Adipocyte (in vitro differentiated cells): ENCODE measurements at regions not wholly inside any gene's neighbourhood (a gene's known extent, or its start where the extent isn't known, plus 50 kb on each side); places are given as distances from the start of the nearest gene placed in this dataset.

ENCODE experiments used
- DNase-seq: peaks from one replicate; pipeline ENCODE4 v3.0.0-alpha.2; 2015; ENCODE audit warnings: low read depth
- H3K27me3 ChIP-seq: replicated peaks from 2 replicates; pipeline ENCODE4 v1.7.0; 2013; ENCODE audit warnings: mild to moderate bottlenecking, low read length, moderate library complexity; ENCODE audit not compliant: control insufficient read depth, insufficient read depth
- H3K36me3 ChIP-seq: 2 replicates; pipeline ENCODE4 v1.7.0; 2013; ENCODE audit warnings: low read length, mild to moderate bottlenecking, moderate library complexity; ENCODE audit not compliant: control insufficient read depth, insufficient read depth, severe bottlenecking
- H3K4me1 ChIP-seq: 2 replicates; pipeline ENCODE4 v1.7.0; 2013; ENCODE audit warnings: mild to moderate bottlenecking, low read length, moderate library complexity; ENCODE audit not compliant: control insufficient read depth, insufficient read depth
- H3K4me3 ChIP-seq: 2 replicates; pipeline ENCODE4 v1.7.0; 2013; ENCODE audit warnings: mild to moderate bottlenecking, low read length, moderate library complexity
- H3K9ac ChIP-seq: 2 replicates; pipeline ENCODE4 v1.7.0; 2013; ENCODE audit warnings: mild to moderate bottlenecking, low read length, moderate library complexity
- H3K9me3 ChIP-seq: 2 replicates; pipeline ENCODE4 v1.7.0; 2013; ENCODE audit warnings: mild to moderate bottlenecking, low read length, moderate library complexity; ENCODE audit not compliant: control insufficient read depth

- Histone ChIP-seq H3K27me3 (peaks cover 27% of the 10 kb centered on the region), H3K4me3 (no peak overlapping the region), H3K9me3 (no peaks in the 10 kb centered on the region), H3K36me3 (no peaks in the 10 kb centered on the region), H3K9ac (no peak overlapping the region), H3K4me1 (peaks cover 9% of the 10 kb centered on the region)
- DNase-seq: no peak
Observed at GRCh38 chr12:131491916-131492490, 218.9 kb upstream of the SFSWAP start.

GRCh38 chr12:131493068-131493826 lies 217.6 kb upstream of the SFSWAP start:
- DNase-seq: no peak
- no peaks in the 10 kb centered on the region for H3K9me3 ChIP-seq
- H3K4me1 ChIP-seq: no peaks in the 10 kb centered on the region
- peaks cover 33% of the 10 kb centered on the region for H3K27me3 ChIP-seq
- H3K36me3 ChIP-seq: no peaks in the 10 kb centered on the region
- no peak overlapping the region for H3K9ac ChIP-seq
- no peak overlapping the region for H3K4me3 ChIP-seq

- Histone ChIP-seq H3K4me1 (peaks cover 5% of the 10 kb centered on the region), H3K27me3 (peaks cover 28% of the 10 kb centered on the region), H3K36me3 (no peaks in the 10 kb centered on the region), H3K9ac (no peak overlapping the region), H3K9me3 (no peaks in the 10 kb centered on the region), H3K4me3 (no peak overlapping the region)
- DNase-seq: no peak
Observed at GRCh38 chr12:131494216-131494615, 216.7 kb upstream of the SFSWAP start.

DNA sequence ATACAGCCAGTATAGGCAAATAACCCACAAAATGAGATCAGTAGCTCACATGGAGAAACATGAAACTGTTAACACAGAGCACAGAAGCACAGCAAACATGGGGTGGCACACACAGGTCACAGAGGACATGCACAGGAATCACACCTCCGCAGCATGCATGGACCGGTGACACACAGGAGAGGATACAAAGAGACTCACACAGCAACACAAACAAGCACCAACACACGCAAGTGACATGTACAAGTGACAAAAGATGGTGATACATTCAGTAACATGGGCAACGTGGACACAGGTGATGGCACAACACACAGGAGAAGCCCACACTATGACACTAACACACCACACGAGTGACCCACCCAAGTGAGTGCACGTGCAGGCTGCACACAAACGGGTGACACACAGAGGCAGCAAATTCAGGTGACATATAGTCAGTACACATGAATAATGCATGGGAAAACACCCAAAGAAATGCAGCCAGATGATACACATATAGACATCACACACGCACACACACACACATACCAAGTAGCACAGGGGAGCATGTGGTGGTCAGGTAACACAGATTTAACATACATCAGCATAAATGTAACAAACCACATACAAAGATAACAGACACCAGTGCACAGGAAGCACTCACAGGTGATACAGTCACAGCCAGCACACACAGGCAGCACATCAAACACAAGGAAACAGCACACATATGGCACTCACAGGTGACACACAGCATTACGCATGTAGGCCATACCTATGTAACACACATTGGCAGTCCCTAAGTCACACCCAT lies 216.0 kb upstream of the SFSWAP start:
- no peak for DNase-seq
- Histone ChIP-seq H3K36me3 (no peaks in the 10 kb centered on the region), H3K9ac (no peak overlapping the region)

DNA sequence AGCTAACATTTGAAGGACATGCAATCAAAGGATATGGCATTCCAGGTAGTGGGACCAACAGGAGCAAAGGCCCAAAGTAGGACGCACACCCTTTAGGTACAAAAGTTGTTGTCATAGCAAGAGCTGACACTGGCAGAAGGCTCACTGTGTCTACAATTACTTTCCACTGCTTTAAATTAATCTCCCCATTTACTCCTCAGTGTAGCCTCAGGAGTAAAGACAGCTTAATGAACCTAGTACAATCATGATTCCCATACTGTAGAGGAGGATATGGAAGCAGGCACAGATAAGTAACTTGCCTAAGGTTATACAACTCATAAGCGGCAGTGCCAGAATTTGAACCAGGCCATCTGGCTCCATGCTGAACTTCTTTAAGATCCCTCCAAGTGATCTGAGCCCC lies 212.9 kb upstream of the SFSWAP start:
- no peak for DNase-seq
- Histone ChIP-seq H3K36me3 (no peaks in the 10 kb centered on the region), H3K4me3 (no peak overlapping the region), H3K4me1 (peaks cover 10% of the 10 kb centered on the region), H3K9me3 (no peaks in the 10 kb centered on the region), H3K27me3 (peaks cover 21% of the 10 kb centered on the region), H3K9ac (no peak overlapping the region)

More for the DNA sequence above, 216.0 kb upstream of the SFSWAP start:
- no peaks in the 10 kb centered on the region for H3K9me3 ChIP-seq
- peaks cover 10% of the 10 kb centered on the region for H3K4me1 ChIP-seq
- peaks cover 21% of the 10 kb centered on the region for H3K27me3 ChIP-seq
- H3K4me3 ChIP-seq: no peak overlapping the region

DNA sequence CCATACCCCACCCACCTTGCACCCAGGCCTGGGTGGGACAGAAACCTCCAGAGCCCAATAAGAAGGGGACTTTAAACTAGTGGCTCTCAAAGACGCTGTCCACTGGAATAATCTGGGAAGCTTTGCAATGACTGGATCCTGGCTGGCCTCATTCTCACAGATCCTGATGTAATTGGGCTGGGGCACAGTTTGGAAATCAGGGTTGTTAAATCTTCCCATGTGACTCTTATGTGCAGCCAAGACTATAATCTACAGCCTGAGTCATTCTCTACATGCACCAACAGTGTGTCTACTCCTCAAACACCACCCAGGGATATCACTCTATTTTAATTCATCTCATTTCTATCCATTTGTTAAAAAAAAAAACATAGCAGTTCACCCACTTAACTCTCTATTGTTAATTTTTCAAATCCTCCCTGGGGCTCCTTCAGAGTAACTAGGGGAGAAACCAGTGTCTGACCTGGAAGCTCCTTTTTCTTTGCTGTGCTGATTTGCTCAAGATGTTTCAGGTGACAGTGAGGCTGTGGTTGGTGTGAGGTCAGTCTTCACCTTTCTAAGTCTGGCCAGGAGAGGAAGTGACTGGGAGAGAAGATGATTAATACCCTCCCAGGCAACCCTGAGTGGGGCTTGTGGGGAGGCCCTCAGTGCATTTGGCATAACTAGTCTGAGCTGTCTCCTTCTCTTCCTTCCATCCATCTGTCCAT lies 211.6 kb upstream of the SFSWAP start:
- H3K36me3 ChIP-seq: no peaks in the 10 kb centered on the region
- DNase-seq: no peak
- peaks cover 21% of the 10 kb centered on the region for H3K27me3 ChIP-seq
- no peak overlapping the region for H3K9ac ChIP-seq
- H3K4me1 ChIP-seq: peaks cover 10% of the 10 kb centered on the region
- H3K4me3 ChIP-seq: no peak overlapping the region
- no peaks in the 10 kb centered on the region for H3K9me3 ChIP-seq

DNA sequence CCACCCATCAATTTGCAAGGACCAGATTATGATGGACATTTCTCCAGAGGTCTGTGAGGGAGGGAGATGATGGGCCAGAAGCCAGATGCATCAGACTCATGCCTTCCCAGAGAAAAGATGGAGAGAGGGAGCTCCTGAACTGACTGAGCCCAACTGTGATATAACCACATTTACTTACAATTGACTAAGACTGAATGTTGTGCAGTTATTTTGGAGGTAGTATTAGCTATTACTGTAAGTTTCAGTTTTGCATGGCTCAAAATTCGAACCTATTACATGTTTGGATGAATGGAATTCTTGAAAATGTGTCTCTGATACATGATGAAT lies 211.1 kb upstream of the SFSWAP start:
- no peak for DNase-seq
- Histone ChIP-seq H3K4me3 (no peak overlapping the region), H3K4me1 (peaks cover 10% of the 10 kb centered on the region)

DNA sequence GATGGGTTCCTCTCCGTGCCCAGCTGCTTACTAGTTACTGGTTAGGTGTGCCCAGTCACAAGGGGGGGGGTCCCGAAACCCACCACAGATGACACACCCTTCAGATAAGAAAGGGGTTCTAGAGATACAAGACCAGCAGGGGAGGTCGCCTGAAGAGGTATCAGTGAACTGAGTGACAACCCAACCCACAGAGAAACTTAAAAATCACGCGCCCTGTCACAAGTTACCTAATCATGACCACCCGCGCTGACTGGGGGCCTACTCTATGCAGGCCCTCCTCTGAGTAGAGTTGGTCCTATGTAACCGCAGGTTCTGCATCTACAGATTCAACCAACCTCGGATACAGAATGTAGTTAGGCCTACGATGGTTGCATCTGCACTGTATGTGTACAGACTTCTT lies 210.3 kb upstream of the SFSWAP start:
- Histone ChIP-seq H3K4me1 (peaks cover 10% of the 10 kb centered on the region), H3K36me3 (no peaks in the 10 kb centered on the region), H3K4me3 (no peak overlapping the region), H3K9ac (no peak overlapping the region), H3K27me3 (peaks cover 13% of the 10 kb centered on the region), H3K9me3 (no peaks in the 10 kb centered on the region)
- DNase-seq: no peak

More for the DNA sequence above, 211.1 kb upstream of the SFSWAP start:
- Histone ChIP-seq H3K27me3 (peaks cover 21% of the 10 kb centered on the region), H3K9ac (no peak overlapping the region), H3K36me3 (no peaks in the 10 kb centered on the region), H3K9me3 (no peaks in the 10 kb centered on the region)

DNA sequence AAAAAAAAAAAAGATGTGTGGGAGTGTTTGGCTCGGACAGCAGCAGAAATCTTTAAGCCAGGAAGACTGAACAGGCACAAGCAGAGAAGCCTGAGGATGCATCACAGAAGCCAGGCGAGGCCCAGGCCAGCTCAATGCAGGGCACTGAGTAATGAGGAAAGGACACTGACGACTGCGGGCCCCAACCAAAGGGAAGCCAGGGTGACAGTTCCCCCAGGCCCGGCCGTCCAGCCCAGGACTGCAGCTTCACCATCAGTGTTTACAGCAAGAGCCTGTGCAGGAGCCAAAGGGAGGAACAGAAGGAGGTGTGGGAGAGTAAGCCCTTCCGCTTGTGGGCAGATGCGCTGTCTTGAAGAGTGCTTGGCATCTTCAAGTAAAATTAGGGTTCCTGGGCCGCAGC lies 205.3 kb upstream of the SFSWAP start:
- Histone ChIP-seq H3K9ac (no peak overlapping the region), H3K9me3 (no peaks in the 10 kb centered on the region), H3K36me3 (no peaks in the 10 kb centered on the region), H3K27me3 (peaks cover 22% of the 10 kb centered on the region), H3K4me3 (no peak overlapping the region), H3K4me1 (no peaks in the 10 kb centered on the region)
- DNase-seq: no peak

GRCh38 chr12:131506426-131506825 lies 204.5 kb upstream of the SFSWAP start:
- H3K4me1 ChIP-seq: no peaks in the 10 kb centered on the region
- H3K4me3 ChIP-seq: no peak overlapping the region
- no peaks in the 10 kb centered on the region for H3K9me3 ChIP-seq
- no peak for DNase-seq
- H3K36me3 ChIP-seq: no peaks in the 10 kb centered on the region
- H3K27me3 ChIP-seq: peaks cover 22% of the 10 kb centered on the region
- H3K9ac ChIP-seq: no peak overlapping the region

DNA sequence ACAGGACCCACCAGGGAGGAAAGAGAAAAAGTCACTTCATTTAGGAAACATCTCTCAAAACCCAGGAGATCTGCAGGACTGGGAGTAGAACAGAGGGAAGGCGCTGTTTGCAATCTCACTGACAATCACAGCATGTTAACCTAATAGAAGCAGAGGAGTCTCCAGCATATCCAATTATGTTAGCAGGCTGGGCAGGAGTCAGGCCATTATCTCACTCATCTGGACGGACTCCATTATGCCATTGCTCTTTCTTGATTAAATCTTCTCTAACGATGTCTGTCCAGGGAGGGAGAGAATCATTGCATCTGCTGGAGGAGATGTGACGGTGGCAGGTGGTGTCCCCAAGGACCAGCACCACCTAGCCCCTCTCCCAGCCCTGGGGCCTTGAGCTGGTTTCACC lies 203.8 kb upstream of the SFSWAP start:
- Histone ChIP-seq H3K4me1 (no peaks in the 10 kb centered on the region), H3K4me3 (no peak overlapping the region), H3K9ac (no peak overlapping the region), H3K36me3 (no peaks in the 10 kb centered on the region), H3K27me3 (peaks cover 22% of the 10 kb centered on the region), H3K9me3 (no peaks in the 10 kb centered on the region)
- no peak for DNase-seq
